ENCODE measurements at regions not wholly inside any gene's neighbourhood (a gene's known extent, or its start where the extent isn't known, plus 50 kb on each side); places are given as distances from the start of the nearest gene placed in this dataset.

DNA sequence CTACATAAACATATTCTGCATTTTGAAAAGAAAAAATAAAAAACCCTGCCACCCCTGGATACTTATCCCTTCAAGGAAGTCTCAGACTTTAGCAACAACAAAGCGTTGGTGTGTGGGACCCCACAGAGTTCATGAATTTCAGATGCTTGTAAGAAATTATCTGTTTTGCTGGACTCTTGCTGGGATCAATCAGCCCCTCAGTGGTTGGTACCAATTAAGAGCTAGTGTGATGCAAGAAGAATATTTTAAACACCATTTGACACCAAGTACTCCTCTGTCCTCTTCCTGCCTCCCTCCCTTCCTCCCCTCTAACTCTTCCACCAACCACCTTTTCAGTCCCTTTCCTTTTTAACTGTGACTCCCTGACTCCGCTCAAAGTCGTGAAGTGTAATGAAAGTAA, 51.5 kb downstream of the SST start:
- 11 to 68% (median 51%) methylated on average over 1 to 3 of the region's 3 CpGs; no CpG with 5 or more reads in 2 of the 10 experiments for WGBS, 10 experiments
- in situ Hi-C loops (cut with MboI; ENCODE audit: low pct_unique_long_range_greater_than_20kb in 2 of 9, low sequenced_read_pairs in 9 of 9, unreplicated experiment in 9 of 9) = no loop called here
- ATAC-seq (replicated peaks in 6 of 8) = no peak
- H3K4me3 ChIP-seq = no peak overlapping the region
- H3K27ac ChIP-seq = no peak overlapping the region
- H3K4me1 ChIP-seq (replicated peaks in 1 of 2) = peaks cover 4 to 7% of the 10 kb centered on the region in 2 donors

DNA sequence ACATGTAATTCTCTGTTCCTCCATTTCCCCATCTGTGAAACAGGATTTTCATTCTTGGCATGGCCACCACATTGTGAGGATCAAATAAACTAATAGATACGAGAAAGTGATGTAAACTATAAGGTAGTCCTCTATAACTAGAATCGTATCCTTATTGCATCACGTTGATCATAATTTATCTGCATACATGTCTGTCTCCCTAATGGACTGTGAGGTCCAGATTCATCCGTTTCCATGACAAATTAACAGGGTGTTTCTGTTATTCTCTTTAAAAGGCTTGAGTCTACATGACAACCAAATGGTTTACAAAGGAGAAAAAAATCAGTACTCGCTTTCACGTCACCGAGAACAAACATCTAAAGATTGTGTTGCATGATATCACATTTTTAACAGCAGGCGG, 53.0 kb downstream of the SST start:
- peak in 3 of 8 experiments; percentile 36 to 68 (median 67) for ATAC-seq (replicated peaks in 6 of 8)
- Histone ChIP-seq H3K4me1 (replicated peaks in 1 of 2) (peaks cover 8 to 12% of the 10 kb centered on the region in 2 donors), H3K27ac (no peak overlapping the region), H3K4me3 (no peak overlapping the region)
- in situ Hi-C loops (cut with MboI; ENCODE audit: low pct_unique_long_range_greater_than_20kb in 2 of 9, low sequenced_read_pairs in 9 of 9, unreplicated experiment in 9 of 9) = no loop called here
- WGBS, 10 experiments = 72 to 92% (median 83%) methylated on average over 4 to 8 of the region's 8 CpGs

DNA sequence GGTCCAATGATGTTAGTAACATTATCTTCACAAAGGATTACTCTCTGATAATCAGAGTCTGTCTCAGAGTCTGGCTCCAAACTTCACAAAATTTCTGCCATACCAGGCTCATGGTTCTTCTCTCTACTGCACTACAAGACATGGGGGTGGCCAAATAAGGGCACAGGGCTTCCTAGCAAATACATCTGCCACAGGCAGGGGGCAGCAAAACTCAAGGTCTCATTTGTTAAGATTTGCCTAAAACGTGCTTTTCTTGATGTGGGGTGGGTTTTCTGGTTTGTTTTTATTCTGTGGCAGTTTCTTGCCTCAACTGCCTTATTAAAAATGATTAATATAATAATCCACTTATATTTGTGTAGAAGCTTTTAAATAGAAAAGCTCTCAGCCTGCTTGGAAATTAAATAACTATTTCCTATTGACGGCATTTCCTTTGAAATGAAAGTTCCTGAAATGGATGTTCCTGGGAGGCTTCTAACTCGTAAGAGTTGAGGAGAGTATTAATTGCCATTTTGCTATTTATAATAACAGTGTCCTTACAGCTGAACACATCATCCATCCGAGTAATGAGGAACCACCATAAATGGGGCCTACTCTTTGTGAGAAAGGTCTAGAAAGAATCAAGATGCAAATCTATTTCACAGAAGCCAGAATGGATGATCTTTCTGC, 53.8 kb downstream of the SST start:
- H3K4me1 ChIP-seq (replicated peaks in 1 of 2) = peaks cover 8 to 13% of the 10 kb centered on the region in 2 donors
- peak in 5 of 8 experiments; percentile 26 to 65 (median 54) for ATAC-seq (replicated peaks in 6 of 8)
- in situ Hi-C loops (cut with MboI; ENCODE audit: low pct_unique_long_range_greater_than_20kb in 2 of 9, low sequenced_read_pairs in 9 of 9, unreplicated experiment in 9 of 9) = no loop called here
- WGBS, 10 experiments = 20 to 100% (median 53%) methylated on average over 1 to 4 of the region's 4 CpGs
- H3K4me3 ChIP-seq = no peak overlapping the region
- no peak overlapping the region for H3K27ac ChIP-seq

DNA sequence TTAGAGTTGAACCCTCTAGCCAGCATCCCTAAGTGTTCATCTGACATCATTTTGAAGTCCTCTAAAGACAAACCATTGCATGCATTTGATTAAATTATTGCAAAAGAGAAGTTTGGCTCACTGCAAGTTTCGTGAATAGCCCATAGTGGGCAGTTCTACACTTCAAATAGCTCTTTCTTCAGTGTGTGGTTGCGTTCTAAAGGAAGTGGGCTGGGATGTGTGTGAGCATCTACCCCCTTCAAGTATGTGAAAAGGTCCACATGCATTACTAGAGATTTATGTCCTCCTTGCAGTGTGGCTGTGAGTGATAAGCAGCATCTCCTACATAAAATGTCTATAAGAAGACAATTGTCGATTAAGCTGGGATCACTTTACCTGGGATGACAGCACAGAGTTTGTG, 54.6 kb downstream of the SST start:
- Histone ChIP-seq H3K4me3 (no peak overlapping the region), H3K4me1 (replicated peaks in 1 of 2) (peaks cover 8 to 15% of the 10 kb centered on the region in 2 donors), H3K27ac (no peak overlapping the region)
- in situ Hi-C loops (cut with MboI; ENCODE audit: low pct_unique_long_range_greater_than_20kb in 2 of 9, low sequenced_read_pairs in 9 of 9, unreplicated experiment in 9 of 9) = no loop called here
- no peak for ATAC-seq (replicated peaks in 6 of 8)
- WGBS, 10 experiments = 0 to 100% (median 88%) methylated on average over 1 to 3 of the region's 3 CpGs; no CpG with 5 or more reads in 2 of the 10 experiments

DNA sequence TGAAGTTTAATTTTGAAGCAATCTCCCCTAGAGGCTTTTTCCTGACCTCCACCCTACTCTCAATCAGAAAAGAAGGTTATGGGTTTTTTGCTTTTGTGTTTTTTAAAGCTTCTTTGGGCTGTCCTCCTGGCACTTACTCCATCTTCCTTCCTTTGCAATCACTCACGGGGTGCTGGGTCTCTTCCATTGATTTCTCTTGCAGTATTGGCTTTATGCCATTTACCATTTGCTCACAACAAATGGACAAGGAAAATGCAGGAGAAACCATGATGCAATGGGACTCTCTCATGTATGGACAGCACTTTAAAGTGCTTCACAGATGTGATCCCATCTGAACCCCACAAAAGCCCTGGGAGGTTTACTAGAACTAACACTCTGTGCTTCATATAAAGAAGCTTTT, 57.5 kb downstream of the SST start:
- Histone ChIP-seq H3K4me1 (replicated peaks in 1 of 2) (peaks cover 10% of the 10 kb centered on the region in 2 donors), H3K4me3 (no peak overlapping the region), H3K27ac (no peak overlapping the region)
- 0 to 60% (median 33%) methylated on average over 1 of the region's 1 CpG; no CpG with 5 or more reads in 1 of the 10 experiments for WGBS, 10 experiments
- no peak for ATAC-seq (replicated peaks in 6 of 8)
- in situ Hi-C loops (cut with MboI; ENCODE audit: low pct_unique_long_range_greater_than_20kb in 2 of 9, low sequenced_read_pairs in 9 of 9, unreplicated experiment in 9 of 9) = no loop called here

DNA sequence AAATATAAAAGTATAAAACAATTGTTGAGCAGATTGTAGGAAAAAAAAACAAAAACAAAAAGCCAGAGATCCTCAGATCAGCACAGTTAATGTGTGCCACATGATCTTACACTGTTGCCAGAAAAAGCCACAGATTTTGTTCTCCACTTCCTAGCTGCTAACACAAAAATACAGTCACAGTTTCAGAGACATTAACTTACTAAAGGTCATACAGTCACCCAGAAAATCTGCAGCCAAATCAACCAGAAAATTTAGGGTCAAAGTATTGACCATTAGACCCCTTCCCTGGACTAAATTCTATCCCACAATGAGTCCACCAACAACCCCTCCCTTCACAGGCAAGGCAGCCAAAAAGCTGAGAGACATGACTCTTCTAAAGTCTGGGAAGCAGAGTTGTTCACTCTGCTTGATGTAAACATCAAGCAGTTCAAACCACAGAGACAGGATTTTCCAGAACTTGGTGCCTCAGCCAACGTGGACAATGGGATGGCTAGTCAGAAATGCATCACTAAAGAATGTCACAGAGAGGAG, 59.1 kb downstream of the SST start:
- no peak for ATAC-seq (replicated peaks in 6 of 8)
- in situ Hi-C loops (cut with MboI; ENCODE audit: low pct_unique_long_range_greater_than_20kb in 2 of 9, low sequenced_read_pairs in 9 of 9, unreplicated experiment in 9 of 9) = no loop called here
- 0 to 83% (median 44%) methylated on average over 1 of the region's 1 CpG; no CpG with 5 or more reads in 4 of the 10 experiments for WGBS, 10 experiments
- Histone ChIP-seq H3K4me3 (no peak overlapping the region), H3K4me1 (replicated peaks in 1 of 2) (peaks cover 6 to 7% of the 10 kb centered on the region in 2 donors), H3K27ac (no peak overlapping the region)

DNA sequence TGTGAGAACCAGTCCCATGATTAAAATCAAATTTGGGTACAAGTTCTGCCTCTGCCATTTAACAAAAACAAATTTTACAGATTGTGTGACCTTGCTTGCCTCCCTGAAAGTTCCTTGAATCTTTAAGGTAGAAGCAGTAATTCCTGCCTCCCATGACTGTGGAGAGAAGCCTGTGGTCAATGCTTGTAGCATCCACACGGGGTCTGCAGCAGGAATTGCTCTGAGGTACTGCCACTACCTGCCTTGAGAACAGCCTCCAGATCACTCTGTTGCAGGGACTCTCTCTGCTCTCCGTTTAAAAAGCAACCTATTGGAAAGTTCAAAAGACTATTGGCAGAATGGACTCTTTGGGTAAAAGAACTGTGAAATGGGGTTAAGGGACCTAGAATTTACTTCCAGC, 75.9 kb downstream of the SST start:
- Histone ChIP-seq H3K4me3 (no peak overlapping the region), H3K4me1 (replicated peaks in 1 of 2) (peaks cover 9 to 10% of the 10 kb centered on the region in 2 donors), H3K27ac (no peak overlapping the region)
- in situ Hi-C loops (cut with MboI; ENCODE audit: low pct_unique_long_range_greater_than_20kb in 2 of 9, low sequenced_read_pairs in 9 of 9, unreplicated experiment in 9 of 9) = no loop called here
- ATAC-seq (replicated peaks in 6 of 8) = no peak
- WGBS, 10 experiments = 0 to 100% (median 57%) methylated on average over 1 to 2 of the region's 2 CpGs; no CpG with 5 or more reads in 2 of the 10 experiments

DNA sequence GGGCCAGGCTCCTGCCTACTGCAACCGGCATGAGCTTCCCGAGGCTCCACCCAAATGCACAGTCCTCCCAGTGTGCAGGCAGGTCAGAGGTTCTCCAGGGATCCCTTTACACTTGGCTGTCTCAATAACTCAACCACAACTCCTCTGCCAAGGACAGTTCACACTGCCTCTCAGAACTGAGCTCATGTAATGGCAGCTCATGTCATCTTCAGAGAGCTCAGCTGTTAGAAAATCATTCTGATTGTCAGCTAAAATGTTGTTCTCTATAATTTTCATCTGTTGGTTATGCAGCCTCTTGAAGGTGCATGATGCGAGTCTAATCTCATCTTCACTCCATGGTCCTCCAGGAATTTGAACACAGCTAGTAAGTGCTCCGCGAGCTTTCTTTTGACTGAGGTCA, 76.7 kb downstream of the SST start:
- peaks cover 9 to 10% of the 10 kb centered on the region in 2 donors for H3K4me1 ChIP-seq (replicated peaks in 1 of 2)
- in situ Hi-C loops (cut with MboI; ENCODE audit: low pct_unique_long_range_greater_than_20kb in 2 of 9, low sequenced_read_pairs in 9 of 9, unreplicated experiment in 9 of 9) = no loop called here
- H3K4me3 ChIP-seq = no peak overlapping the region
- no peak overlapping the region for H3K27ac ChIP-seq
- peak in 1 of 8 experiments; percentile 22 for ATAC-seq (replicated peaks in 6 of 8)
- WGBS, 10 experiments = 32 to 100% (median 92%) methylated on average over 1 to 5 of the region's 5 CpGs; no CpG with 5 or more reads in 4 of the 10 experiments

DNA sequence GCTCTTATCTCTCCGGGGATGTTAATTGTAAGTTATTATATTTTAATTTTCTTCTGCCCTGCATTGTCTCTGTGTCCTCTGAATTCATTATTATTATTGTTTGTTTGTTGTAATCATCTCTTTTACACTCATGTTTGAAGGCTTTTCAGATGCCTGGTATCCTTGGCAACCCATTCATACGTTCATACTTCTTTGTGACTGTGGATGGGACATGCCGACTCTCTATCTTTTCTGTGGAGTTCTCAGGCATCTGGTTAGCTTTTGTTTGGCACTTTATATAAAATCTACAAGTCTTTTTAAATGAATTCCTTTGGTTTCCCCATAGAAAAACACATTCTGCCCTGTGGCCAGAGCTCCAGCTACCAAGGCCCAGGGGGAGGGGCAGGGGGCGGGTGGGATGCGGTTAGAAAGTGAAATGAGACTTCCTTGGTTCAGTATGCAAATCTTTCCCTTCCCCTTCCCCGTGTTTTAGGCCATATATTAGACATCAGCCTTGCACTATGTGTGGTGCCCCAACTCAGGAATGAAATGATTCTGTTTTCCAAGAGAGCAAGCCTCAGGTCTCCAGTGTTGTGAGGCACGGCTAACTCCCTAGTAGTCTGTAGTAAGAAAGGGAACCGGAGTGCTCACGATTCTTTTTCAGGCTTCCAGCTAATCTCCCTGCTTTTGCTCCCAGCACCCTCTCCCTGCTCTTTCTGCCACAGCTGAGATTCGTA, 79.2 kb downstream of the SST start:
- in situ Hi-C loops (cut with MboI; ENCODE audit: low pct_unique_long_range_greater_than_20kb in 2 of 9, low sequenced_read_pairs in 9 of 9, unreplicated experiment in 9 of 9) = no loop called here
- ATAC-seq (replicated peaks in 6 of 8) = peak in 5 of 8 experiments; percentile 27 to 73 (median 67)
- H3K4me3 ChIP-seq = no peak overlapping the region
- no peak overlapping the region for H3K27ac ChIP-seq
- peaks cover 9 to 10% of the 10 kb centered on the region in 2 donors for H3K4me1 ChIP-seq (replicated peaks in 1 of 2)
- WGBS, 10 experiments = 21 to 58% (median 39%) methylated on average over 2 to 5 of the region's 10 CpGs

DNA sequence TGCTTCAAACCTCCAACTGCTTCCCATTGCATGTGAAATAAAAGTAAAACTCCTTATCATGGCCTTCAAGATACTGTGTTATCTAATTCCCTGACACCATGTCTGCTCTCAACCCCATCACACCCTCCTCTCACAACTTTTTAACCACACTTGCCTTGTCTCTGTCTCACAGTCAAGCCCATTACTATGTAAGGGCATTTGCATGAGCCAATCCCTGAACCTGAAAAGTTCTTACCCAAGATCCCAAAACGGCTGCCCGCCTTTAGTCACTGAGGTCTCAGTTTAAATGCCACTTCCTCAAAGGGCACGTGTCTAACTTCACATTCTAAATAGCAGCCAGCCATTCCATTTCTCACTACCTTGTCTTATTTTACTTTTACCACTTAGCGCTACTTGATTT, 83.1 kb downstream of the SST start:
- 64 to 100% (median 87%) methylated on average over 1 to 4 of the region's 4 CpGs; no CpG with 5 or more reads in 3 of the 10 experiments for WGBS, 10 experiments
- Histone ChIP-seq H3K4me3 (no peak overlapping the region), H3K4me1 (replicated peaks in 1 of 2) (peaks cover 6 to 9% of the 10 kb centered on the region in 2 donors), H3K27ac (no peak overlapping the region)
- in situ Hi-C loops (cut with MboI; ENCODE audit: low pct_unique_long_range_greater_than_20kb in 2 of 9, low sequenced_read_pairs in 9 of 9, unreplicated experiment in 9 of 9) = no loop called here
- no peak for ATAC-seq (replicated peaks in 6 of 8)

DNA sequence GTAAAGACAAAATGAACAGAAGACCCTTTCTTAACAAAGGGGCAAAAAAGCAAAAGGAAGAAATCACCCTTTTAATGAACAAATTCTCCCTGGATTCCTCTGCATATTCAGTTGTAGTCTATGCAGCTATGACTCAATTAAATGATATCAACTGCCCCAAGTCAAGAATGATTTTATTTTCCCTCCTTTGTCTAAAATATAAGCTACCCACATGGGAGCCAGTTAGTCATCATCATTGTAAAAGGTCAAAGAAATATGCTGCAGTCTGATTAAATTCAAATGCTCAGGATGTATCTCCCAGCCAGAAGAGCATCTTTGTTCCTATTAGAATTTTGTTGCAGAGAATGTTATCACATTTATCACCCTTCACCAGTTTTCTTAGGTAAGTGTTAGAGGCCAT, 84.0 kb downstream of the SST start:
- in situ Hi-C loops (cut with MboI; ENCODE audit: low pct_unique_long_range_greater_than_20kb in 2 of 9, low sequenced_read_pairs in 9 of 9, unreplicated experiment in 9 of 9) = no loop called here
- peak in 1 of 8 experiments; percentile 20 for ATAC-seq (replicated peaks in 6 of 8)
- H3K4me1 ChIP-seq (replicated peaks in 1 of 2) = peaks cover under 1 to 1% of the 10 kb centered on the region in 2 donors
- H3K4me3 ChIP-seq = no peak overlapping the region
- no peak overlapping the region for H3K27ac ChIP-seq

DNA sequence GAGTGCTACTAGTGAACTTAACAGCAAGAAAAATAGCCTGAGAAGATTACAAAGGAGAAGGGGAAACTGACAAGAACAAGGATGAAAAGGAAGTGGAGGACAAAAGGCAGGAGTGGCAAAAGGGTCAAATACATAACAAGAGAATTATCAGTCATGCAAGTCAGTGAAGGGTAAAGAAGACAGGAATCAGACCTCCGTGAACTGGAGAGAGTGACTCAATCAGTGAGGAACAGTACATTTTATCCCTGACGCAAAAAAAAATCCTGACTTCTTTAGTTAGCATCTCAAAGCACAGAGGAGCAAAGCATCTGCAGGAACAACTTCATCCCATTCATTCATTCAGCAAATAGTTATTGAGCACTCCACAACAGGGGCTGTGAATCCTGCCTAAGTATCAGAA, 97.8 kb downstream of the SST start:
- H3K4me3 ChIP-seq = no peak overlapping the region
- WGBS, 10 experiments = 0 to 71% (median 17%) methylated on average over 1 to 2 of the region's 2 CpGs
- ATAC-seq (replicated peaks in 6 of 8) = peak in 3 of 8 experiments; percentile 36 to 47 (median 39)

DNA sequence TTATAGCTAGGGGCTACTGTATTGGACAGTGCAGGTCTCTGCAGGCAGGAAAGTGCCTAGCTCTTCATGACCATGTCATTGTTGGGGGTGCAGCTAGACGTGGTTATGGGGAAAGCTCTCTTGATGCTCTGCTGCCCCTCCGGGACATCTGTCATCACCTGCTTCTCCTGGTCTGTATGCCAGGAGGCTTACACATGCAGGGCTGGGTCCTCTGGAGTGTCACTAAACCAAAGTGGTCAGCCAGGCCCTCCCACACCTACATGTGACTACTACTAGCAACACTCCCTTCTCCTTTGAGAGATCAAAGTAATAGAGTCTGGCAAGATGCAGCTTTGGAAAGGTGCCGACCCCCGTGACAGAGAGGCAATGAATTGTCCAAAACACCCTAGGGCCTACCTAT, 98.5 kb downstream of the SST start:
- Histone ChIP-seq H3K4me3 (no peak overlapping the region), H3K4me1 (replicated peaks in 1 of 2) (no peaks in the 10 kb centered on the region), H3K27ac (no peak overlapping the region)
- ATAC-seq (replicated peaks in 6 of 8) = no peak
- WGBS, 10 experiments = 0 to 100% (median 80%) methylated on average over 1 to 3 of the region's 4 CpGs; no CpG with 5 or more reads in 5 of the 10 experiments
- in situ Hi-C loops (cut with MboI; ENCODE audit: low pct_unique_long_range_greater_than_20kb in 2 of 9, low sequenced_read_pairs in 9 of 9, unreplicated experiment in 9 of 9) = no loop called here

More for the DNA sequence above, 97.8 kb downstream of the SST start:
- H3K4me1 ChIP-seq (replicated peaks in 1 of 2) = no peaks in the 10 kb centered on the region
- in situ Hi-C loops (cut with MboI; ENCODE audit: low pct_unique_long_range_greater_than_20kb in 2 of 9, low sequenced_read_pairs in 9 of 9, unreplicated experiment in 9 of 9) = no loop called here
- H3K27ac ChIP-seq = no peak overlapping the region

Data from motor neuron (in vitro differentiated cells).